ENCODE measurements at regions not wholly inside any gene's neighbourhood (a gene's known extent, or its start where the extent isn't known, plus 50 kb on each side); places are given as distances from the start of the nearest gene placed in this dataset.

GRCh38 chr7:46930366-46930765, 651.5 kb downstream of the TNS3 start:
- H3K4me3 ChIP-seq, result no peak overlapping the region
- intact Hi-C loops (cut with DNase I), result no loop called here
- H3K27me3 ChIP-seq, result no peaks in the 10 kb centered on the region
- peaks cover 7 to 19% of the 10 kb centered on the region in 2 donors for H3K4me1 ChIP-seq (replicated peaks in 1 of 2)
- DNase-seq, result peak; percentile 54 to 82 (median 77)
- no peaks in the 10 kb centered on the region for H3K36me3 ChIP-seq (replicated peaks in 1 of 2)
- TF ChIP-seq CTCF (IDR thresholded peaks at IDR 0.05), result no peak
- TF ChIP-seq POLR2A (IDR thresholded peaks at IDR 0.05), result no peak
- H3K9me3 ChIP-seq (replicated peaks in 1 of 3), result no peaks in the 10 kb centered on the region
- no peak overlapping the region for H3K27ac ChIP-seq
- WGBS, 4 donors, result 40 to 67% (median 58%) methylated on average over 3 of the region's 3 CpGs

- Histone ChIP-seq H3K4me1 (replicated peaks in 1 of 2) (peaks cover 7 to 19% of the 10 kb centered on the region in 2 donors), H3K27ac (no peak overlapping the region), H3K4me3 (no peak overlapping the region), H3K36me3 (replicated peaks in 1 of 2) (no peaks in the 10 kb centered on the region), H3K27me3 (no peaks in the 10 kb centered on the region), H3K9me3 (replicated peaks in 1 of 3) (no peaks in the 10 kb centered on the region)
- intact Hi-C loops (cut with DNase I), result no loop called here
- DNase-seq, result no peak
- no peak for TF ChIP-seq POLR2A (IDR thresholded peaks at IDR 0.05)
- TF ChIP-seq CTCF (IDR thresholded peaks at IDR 0.05), result no peak
Observed at GRCh38 chr7:46929359-46929758, 652.6 kb downstream of the TNS3 start.

- no peak for TF ChIP-seq POLR2A (IDR thresholded peaks at IDR 0.05)
- no peak for TF ChIP-seq CTCF (IDR thresholded peaks at IDR 0.05)
- no peak overlapping the region for H3K4me3 ChIP-seq
- no peaks in the 10 kb centered on the region for H3K27me3 ChIP-seq
- no peaks in the 10 kb centered on the region for H3K36me3 ChIP-seq (replicated peaks in 1 of 2)
- no peak overlapping the region for H3K27ac ChIP-seq
- 71 to 82% (median 77%) methylated on average over 4 of the region's 4 CpGs for WGBS, 4 donors
- intact Hi-C loops (cut with DNase I), result no loop called here
- H3K9me3 ChIP-seq (replicated peaks in 1 of 3), result no peaks in the 10 kb centered on the region
- peaks cover 7 to 16% of the 10 kb centered on the region in 2 donors for H3K4me1 ChIP-seq (replicated peaks in 1 of 2)
- no peak for DNase-seq
Observed at GRCh38 chr7:46928719-46929118, 653.2 kb downstream of the TNS3 start.

- TF ChIP-seq POLR2A (IDR thresholded peaks at IDR 0.05), result no peak
- no peak for TF ChIP-seq CTCF (IDR thresholded peaks at IDR 0.05)
- 91 to 93% (median 92%) methylated on average over 4 of the region's 4 CpGs for WGBS, 4 donors
- H3K36me3 ChIP-seq (replicated peaks in 1 of 2), result no peaks in the 10 kb centered on the region
- intact Hi-C loops (cut with DNase I), result no loop called here
- no peaks in the 10 kb centered on the region for H3K27me3 ChIP-seq
- H3K4me1 ChIP-seq (replicated peaks in 1 of 2), result peaks cover 0 to 3% of the 10 kb centered on the region in 2 donors
- no peak overlapping the region for H3K4me3 ChIP-seq
- no peak overlapping the region for H3K27ac ChIP-seq
- no peak for DNase-seq
- H3K9me3 ChIP-seq (replicated peaks in 1 of 3), result no peaks in the 10 kb centered on the region
Observed at GRCh38 chr7:46927131-46927810, 654.6 kb downstream of the TNS3 start.

Measured in adrenal gland (tissue), 9 donors.